HG03558 (cell line): ENCODE measurements at regions not wholly inside any gene's neighbourhood (a gene's known extent, or its start where the extent isn't known, plus 50 kb on each side); places are given as distances from the start of the nearest gene placed in this dataset.
"Not testable (repeated sequence)": the region's sequence is repeated elsewhere in the genome, so short reads cannot be mapped to it uniquely, and the experiment has no call there.

Source experiments
- ATAC-seq: cut with Tn5 transposase; IDR thresholded peaks from one replicate; pipeline ENCODE4 v1.9.1; 2021; ENCODE audit warnings: moderate number of reproducible peaks; ENCODE audit not compliant: unreplicated experiment; ENCODE audit errors: extremely low read depth

GRCh38 chr12:33672836-33673577 is 233.4 kb upstream of the SYT10 start:
- no peak for ATAC-seq

DNA sequence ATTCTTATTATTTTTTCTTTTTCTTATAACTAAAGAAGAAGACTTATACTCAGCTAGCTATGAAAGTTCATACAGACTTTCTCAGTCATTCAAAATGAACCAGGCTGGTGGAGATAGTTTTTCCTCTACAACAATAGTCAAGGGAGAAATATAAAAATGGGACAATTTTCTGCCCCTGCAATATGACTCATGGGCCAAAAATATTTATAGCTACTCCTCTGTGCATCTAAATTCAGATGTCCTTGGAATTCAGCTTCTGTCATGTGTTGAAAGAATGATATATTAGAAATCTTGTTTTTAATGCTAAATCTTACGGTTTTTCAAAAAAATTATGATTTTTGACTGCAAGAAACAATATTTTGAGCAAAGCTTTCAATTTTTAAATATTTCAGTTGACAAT is 237.2 kb upstream of the SYT10 start:
- ATAC-seq = no peak

GRCh38 chr12:33678221-33678964 is 238.8 kb upstream of the SYT10 start:
- no peak for ATAC-seq

DNA sequence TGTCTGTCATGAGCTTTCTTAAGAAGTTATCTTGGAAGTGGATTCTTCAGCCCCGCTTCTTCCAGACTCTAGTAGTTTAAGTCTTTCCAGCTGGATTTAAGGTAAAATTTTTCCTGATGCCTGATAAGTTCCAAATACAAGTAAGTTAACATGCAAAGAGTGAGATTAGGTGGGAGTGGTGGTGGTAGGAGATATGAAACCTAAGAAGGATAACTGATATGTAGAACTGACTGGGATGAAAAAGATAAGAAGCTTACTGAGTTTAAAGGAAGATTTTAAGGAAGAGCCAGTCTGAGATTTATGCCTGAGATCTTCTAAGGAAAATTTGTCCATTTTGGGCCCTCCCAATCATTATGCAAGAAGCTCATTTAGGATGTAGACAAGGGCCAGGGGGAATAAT is 250.9 kb upstream of the SYT10 start:
- no peak for ATAC-seq

- ATAC-seq = no peak
Observed at GRCh38 chr12:33703221-33703620, 263.6 kb upstream of the SYT10 start.

DNA sequence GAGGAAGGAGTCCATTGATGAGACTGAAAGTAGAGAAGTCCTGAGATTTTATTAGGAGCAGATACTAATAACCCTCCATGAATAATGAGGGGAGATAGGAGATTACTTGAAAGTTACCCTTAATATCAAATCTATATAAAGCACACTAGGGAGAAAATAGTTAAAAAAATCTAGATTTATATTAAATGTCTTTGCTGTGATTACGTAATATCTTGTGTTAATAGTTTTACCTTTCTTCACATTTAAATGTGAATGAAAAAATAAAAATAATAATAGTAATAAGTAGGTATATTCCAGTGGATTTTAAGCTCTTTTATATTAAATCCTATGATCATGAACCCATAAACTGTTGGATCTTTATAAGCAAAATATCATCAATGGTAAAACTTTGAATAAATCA is 267.3 kb upstream of the SYT10 start:
- no peak for ATAC-seq

- no peak for ATAC-seq
Observed at GRCh38 chr12:33708935-33709334, 269.3 kb upstream of the SYT10 start.

DNA sequence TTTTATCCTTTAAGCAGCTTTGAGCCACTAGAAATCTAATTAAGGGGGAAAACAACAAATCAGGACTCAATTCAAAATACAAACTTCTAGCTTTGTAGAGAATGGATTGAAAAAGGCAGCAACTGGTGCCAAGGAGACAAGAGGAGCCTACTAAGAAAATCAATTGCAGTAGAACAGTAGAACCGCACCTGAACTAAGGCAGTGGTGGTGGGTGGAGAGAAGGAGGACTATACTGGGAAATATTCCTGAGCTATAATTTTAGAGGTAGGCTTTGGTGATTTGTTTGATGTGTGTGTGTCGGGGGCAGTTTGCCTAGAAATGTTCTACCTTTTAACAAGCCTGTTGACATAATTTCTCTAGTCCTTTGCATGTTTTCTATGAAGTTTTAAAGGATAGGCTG is 270.9 kb upstream of the SYT10 start:
- ATAC-seq = no peak

- no peak for ATAC-seq
Observed at GRCh38 chr12:33718631-33719030, 279.0 kb upstream of the SYT10 start.

- ATAC-seq = no peak
Observed at GRCh38 chr12:33721561-33721960, 281.9 kb upstream of the SYT10 start.

DNA sequence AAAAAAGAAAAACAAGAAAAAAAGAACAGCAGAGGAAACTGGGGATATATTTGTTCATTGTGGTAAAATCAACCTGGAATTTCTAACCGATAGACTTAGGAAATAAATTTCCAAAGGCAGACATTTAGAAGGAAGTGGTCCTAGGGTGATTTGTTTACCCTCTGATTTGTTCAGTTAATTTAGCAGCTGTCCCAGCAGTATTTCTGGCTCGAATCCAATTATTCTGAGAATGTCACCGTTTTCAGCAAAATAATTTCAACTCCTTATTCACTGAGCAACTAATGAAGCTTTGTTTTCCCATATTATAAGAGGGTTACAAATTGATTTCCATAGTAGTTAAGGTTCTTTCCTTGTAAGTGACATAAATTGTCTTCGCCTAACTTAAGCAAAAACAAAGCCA is 285.2 kb upstream of the SYT10 start:
- ATAC-seq = no peak

DNA sequence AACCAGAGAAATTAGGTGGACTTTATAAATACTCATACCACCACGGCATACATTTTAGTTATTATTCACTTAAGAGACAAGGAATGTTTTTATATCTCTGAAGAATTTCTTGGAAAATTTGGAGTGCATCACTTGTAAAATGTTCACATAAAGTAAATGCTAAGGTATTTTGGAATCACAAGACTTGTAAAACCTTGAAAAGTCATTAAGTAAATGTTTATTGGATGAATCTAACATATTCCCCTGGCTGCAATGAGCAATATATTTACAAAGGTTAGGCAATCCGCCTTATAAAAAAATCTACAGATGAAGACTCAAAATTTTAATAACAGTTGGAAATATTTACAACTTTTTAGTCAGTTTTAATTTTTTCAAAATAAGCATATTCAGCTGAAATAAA is 287.4 kb upstream of the ALG10 start:
- no peak for ATAC-seq

GRCh38 chr12:33752854-33753253 is 269.4 kb upstream of the ALG10 start:
- ATAC-seq = no peak

GRCh38 chr12:33757701-33758100 is 264.6 kb upstream of the ALG10 start:
- no peak for ATAC-seq

GRCh38 chr12:33759279-33759678 is 263.0 kb upstream of the ALG10 start:
- ATAC-seq = no peak

- no peak for ATAC-seq
Observed at GRCh38 chr12:33763331-33763730, 259.0 kb upstream of the ALG10 start.

DNA sequence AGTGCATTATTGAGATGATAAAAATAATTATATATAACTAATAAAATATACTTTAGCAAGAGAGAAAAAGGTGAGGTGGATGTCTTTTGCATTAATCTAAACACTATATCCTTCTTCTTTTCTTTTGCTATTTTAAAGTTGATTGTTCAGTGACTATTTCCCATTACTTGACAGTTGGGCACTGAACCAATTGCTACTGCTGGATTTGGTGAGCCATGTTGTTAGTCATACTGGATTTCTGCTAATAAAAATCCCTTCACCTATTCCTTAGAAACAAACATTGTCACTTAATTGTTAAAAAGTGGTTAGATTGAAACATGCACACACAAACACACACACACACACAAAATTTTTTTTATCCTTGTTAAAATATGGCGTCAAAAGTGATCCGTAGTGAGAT is 251.6 kb upstream of the ALG10 start:
- no peak for ATAC-seq

- ATAC-seq = no peak
Observed at GRCh38 chr12:33771889-33772288, 250.4 kb upstream of the ALG10 start.

- ATAC-seq = not testable (repeated sequence)
Observed at GRCh38 chr12:33773091-33773490, 249.2 kb upstream of the ALG10 start.

- ATAC-seq = no peak
Observed at GRCh38 chr12:33786532-33786931, 235.8 kb upstream of the ALG10 start.

GRCh38 chr12:33794954-33795353 is 227.3 kb upstream of the ALG10 start:
- no peak for ATAC-seq

- no peak for ATAC-seq
Observed at GRCh38 chr12:33795536-33795935, 226.8 kb upstream of the ALG10 start.
